ENCODE measurements at regions not wholly inside any gene's neighbourhood (a gene's known extent, or its start where the extent isn't known, plus 50 kb on each side); places are given as distances from the start of the nearest gene placed in this dataset.
A peak's percentile ranks its signal among the peaks of the same experiment; 100 is the strongest.
"Not testable (repeated sequence)": the region's sequence is repeated elsewhere in the genome, so short reads cannot be mapped to it uniquely, and the experiment has no call there.

GRCh38 chr10:8310930-8311329 is 256.4 kb downstream of the GATA3 start:
- DNase-seq (ENCODE audit: low spot score) = no peak

GRCh38 chr10:8311526-8312070 is 257.1 kb downstream of the GATA3 start:
- no peak for DNase-seq (ENCODE audit: low spot score)

- no peak for DNase-seq (ENCODE audit: low spot score)
Measured at GRCh38 chr10:8312079-8312478, 257.6 kb downstream of the GATA3 start.

- no peak for DNase-seq (ENCODE audit: low spot score)
Measured at GRCh38 chr10:8312781-8313180, 258.3 kb downstream of the GATA3 start.

GRCh38 chr10:8314486-8314885 is 260.0 kb downstream of the GATA3 start:
- no peak for DNase-seq (ENCODE audit: low spot score)

GRCh38 chr10:8315619-8316021 is 261.1 kb downstream of the GATA3 start:
- DNase-seq (ENCODE audit: low spot score) = peak; percentile 68

- no peak for DNase-seq (ENCODE audit: low spot score)
Measured at GRCh38 chr10:8316284-8316683, 261.8 kb downstream of the GATA3 start.

- not testable (repeated sequence) for DNase-seq (ENCODE audit: low spot score)
Measured at GRCh38 chr10:8318429-8318828, 263.9 kb downstream of the GATA3 start.

- DNase-seq (ENCODE audit: low spot score) = no peak
Measured at GRCh38 chr10:8318956-8319355, 264.5 kb downstream of the GATA3 start.

GRCh38 chr10:8319704-8320103 is 265.2 kb downstream of the GATA3 start:
- DNase-seq (ENCODE audit: low spot score) = no peak

GRCh38 chr10:8321990-8322389 is 267.5 kb downstream of the GATA3 start:
- no peak for DNase-seq (ENCODE audit: low spot score)

- no peak for DNase-seq (ENCODE audit: low spot score)
Measured at GRCh38 chr10:8323428-8324054, 269.1 kb downstream of the GATA3 start.

GRCh38 chr10:8325024-8325980 is 270.8 kb downstream of the GATA3 start:
- peak; percentile 88 for DNase-seq (ENCODE audit: low spot score)

GRCh38 chr10:8326396-8327139 is 272.1 kb downstream of the GATA3 start:
- no peak for DNase-seq (ENCODE audit: low spot score)

GRCh38 chr10:8327140-8327423 is 272.6 kb downstream of the GATA3 start:
- DNase-seq (ENCODE audit: low spot score) = no peak

GRCh38 chr10:8331387-8331786 is 276.9 kb downstream of the GATA3 start:
- DNase-seq (ENCODE audit: low spot score) = peak; percentile 54

- peak; percentile 95 for DNase-seq (ENCODE audit: low spot score)
Measured at GRCh38 chr10:8331896-8332729, 277.6 kb downstream of the GATA3 start.

GRCh38 chr10:8332730-8333111 is 278.2 kb downstream of the GATA3 start:
- no peak for DNase-seq (ENCODE audit: low spot score)

- DNase-seq (ENCODE audit: low spot score) = no peak
Measured at GRCh38 chr10:8334631-8335030, 280.1 kb downstream of the GATA3 start.

GRCh38 chr10:8336629-8337331 is 282.3 kb downstream of the GATA3 start:
- no peak for DNase-seq (ENCODE audit: low spot score)

GRCh38 chr10:8337332-8337651 is 282.8 kb downstream of the GATA3 start:
- DNase-seq (ENCODE audit: low spot score) = no peak

Measured in activated CD4-positive, alpha-beta T cell treated with anti-CD3 and anti-CD28 coated beads, Interleukin-2, Interleukin-4, amounts not matched to agents 100 ng/mL and 50 ng/mL, durations not matched to agents 16 hours and 8 hours (primary cell).